Mucosa of stomach (tissue), 1 donor: ENCODE measurements at regions not wholly inside any gene's neighbourhood (a gene's known extent, or its start where the extent isn't known, plus 50 kb on each side); places are given as distances from the start of the nearest gene placed in this dataset.
"Not testable (repeated sequence)": the region's sequence is repeated elsewhere in the genome, so short reads cannot be mapped to it uniquely, and the experiment has no call there.

ENCODE experiments used
- H3K27me3 ChIP-seq: one replicate; pipeline ENCODE4 v1.7.0; 2013; ENCODE audit warnings: mild to moderate bottlenecking, low read length; ENCODE audit not compliant: control insufficient read depth, insufficient read depth
- H3K36me3 ChIP-seq: one replicate; pipeline ENCODE4 v1.7.0; 2013; ENCODE audit warnings: low read length; ENCODE audit not compliant: control insufficient read depth, insufficient read depth
- H3K4me1 ChIP-seq: one replicate; pipeline ENCODE4 v1.7.0; 2013; ENCODE audit warnings: mild to moderate bottlenecking, low read length; ENCODE audit not compliant: control insufficient read depth, insufficient read depth
- H3K4me3 ChIP-seq: one replicate; pipeline ENCODE4 v1.7.0; 2013; ENCODE audit warnings: low read length
- H3K9ac ChIP-seq: one replicate; pipeline ENCODE4 v1.7.0; 2013; ENCODE audit warnings: mild to moderate bottlenecking, low read length, moderate library complexity
- H3K9me3 ChIP-seq: one replicate; pipeline ENCODE4 v1.7.0; 2013; ENCODE audit warnings: mild to moderate bottlenecking, low read length, moderate library complexity; ENCODE audit not compliant: control insufficient read depth
- donor health status: Pancreatic carcinoma.

- peaks cover 10% of the 10 kb centered on the region for H3K27me3 ChIP-seq
- peaks cover 4% of the 10 kb centered on the region for H3K4me1 ChIP-seq
- no peaks in the 10 kb centered on the region for H3K36me3 ChIP-seq
- H3K9me3 ChIP-seq: no peaks in the 10 kb centered on the region
- H3K4me3 ChIP-seq: no peak overlapping the region
- no peak overlapping the region for H3K9ac ChIP-seq
These were observed 431.8 kb downstream of the RPS24 start for GRCh38 chr10:78465431-78465830.

DNA sequence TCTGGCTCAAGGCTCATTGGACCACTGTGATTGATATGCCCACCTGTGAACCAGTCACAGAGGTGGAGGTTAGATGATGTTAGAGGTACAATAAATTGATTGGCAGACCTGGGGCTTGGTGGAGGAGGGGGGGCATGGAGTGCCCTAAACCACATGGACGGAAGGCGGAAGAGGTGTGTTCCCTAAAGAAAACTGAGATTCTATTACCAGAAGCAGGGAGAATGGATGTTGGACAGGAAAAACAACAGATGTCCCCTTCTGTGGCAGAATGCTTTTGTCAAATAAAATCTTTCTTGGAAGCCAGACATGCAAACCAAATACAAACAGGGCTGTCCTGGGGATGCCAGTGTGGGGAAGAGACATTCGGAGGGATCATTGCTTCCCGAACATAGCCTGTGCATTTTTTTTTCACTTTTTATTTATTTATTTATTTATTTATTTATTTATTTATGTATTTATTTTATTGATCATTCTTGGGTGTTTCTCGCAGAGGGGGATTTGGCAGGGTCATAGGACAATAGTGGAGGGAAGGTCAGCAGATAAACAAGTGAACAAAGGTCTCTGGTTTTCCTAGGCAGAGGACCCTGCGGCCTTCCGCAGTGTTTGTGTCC, 433.9 kb downstream of the RPS24 start:
- Histone ChIP-seq H3K4me1 (peaks cover 4% of the 10 kb centered on the region), H3K4me3 (no peak overlapping the region), H3K9ac (no peak overlapping the region), H3K9me3 (no peaks in the 10 kb centered on the region), H3K27me3 (peaks cover 2% of the 10 kb centered on the region), H3K36me3 (no peaks in the 10 kb centered on the region)

DNA sequence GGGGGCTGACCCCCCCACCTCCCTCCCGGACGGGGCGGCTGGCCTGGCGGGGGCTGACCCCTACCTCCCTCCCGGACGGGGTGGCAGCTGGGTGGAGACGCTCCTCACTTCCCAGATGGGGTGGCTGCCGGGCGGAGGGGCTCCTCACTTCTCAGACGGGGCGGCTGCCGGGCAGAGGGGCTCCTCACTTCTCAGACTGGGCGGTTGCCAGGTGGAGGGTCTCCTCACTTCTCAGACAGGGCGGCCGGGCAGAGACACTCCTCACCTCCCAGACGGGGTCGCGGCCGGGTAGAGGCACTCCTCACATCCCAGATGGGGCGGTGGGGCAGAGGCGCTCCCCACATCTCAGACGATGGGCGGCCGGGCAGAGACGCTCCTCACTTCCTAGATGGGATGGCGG, 435.1 kb downstream of the RPS24 start:
- not testable (repeated sequence) for H3K27me3 ChIP-seq, H3K4me3 ChIP-seq, H3K9ac ChIP-seq, H3K9me3 ChIP-seq, H3K36me3 ChIP-seq, H3K4me1 ChIP-seq

- Histone ChIP-seq H3K36me3 (no peaks in the 10 kb centered on the region), H3K9me3 (no peaks in the 10 kb centered on the region), H3K9ac (no peak overlapping the region), H3K4me3 (no peak overlapping the region), H3K27me3 (no peaks in the 10 kb centered on the region), H3K4me1 (peaks cover 4% of the 10 kb centered on the region)
These were observed 436.8 kb downstream of the RPS24 start for GRCh38 chr10:78470267-78471103.

- Histone ChIP-seq H3K9me3 (no peaks in the 10 kb centered on the region), H3K27me3 (no peaks in the 10 kb centered on the region), H3K4me1 (peaks cover 4% of the 10 kb centered on the region), H3K4me3 (no peak overlapping the region), H3K9ac (no peak overlapping the region), H3K36me3 (no peaks in the 10 kb centered on the region)
These were observed 437.7 kb downstream of the RPS24 start for GRCh38 chr10:78471326-78471722.

DNA sequence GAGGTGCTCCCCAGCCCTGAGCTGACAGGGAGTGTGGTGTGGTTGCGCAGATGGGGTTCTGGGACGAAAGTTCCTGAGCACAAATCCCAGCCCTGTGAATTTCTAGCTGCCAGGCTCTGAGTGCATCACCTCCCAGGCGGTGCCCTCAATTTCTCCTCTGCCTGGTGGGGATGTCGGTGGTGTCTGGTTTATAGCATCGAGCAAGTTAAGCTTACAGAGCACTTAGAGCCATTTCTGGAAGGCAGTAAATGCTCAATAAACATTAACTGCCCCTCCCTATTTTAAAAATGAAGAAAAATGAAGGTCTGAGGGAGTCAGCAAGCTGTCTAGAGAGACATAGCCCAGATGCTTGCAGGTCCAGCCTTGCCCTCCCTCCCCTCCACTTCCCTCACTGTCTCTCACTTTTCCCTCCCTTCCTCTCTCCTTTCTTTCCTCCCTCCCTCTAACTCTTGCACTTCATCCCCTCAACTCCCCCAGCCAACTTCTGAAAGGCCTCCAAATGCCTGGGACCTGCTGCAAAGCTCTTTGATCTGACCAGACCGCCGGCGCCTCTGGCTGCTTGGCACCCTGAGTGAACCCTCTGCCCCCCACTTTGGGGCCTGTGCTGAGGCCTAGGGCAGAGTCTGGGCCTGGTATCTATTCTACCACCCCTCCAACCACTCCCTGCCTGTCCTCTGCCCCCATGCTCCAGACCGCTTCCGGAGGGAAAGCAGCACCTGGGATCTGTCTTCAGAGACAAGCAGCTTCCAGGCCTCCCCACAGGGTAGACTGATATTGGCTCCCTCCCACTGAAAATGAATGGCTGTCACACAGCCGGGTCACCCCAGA, 438.3 kb downstream of the RPS24 start:
- Histone ChIP-seq H3K4me3 (no peak overlapping the region), H3K27me3 (no peaks in the 10 kb centered on the region), H3K36me3 (no peaks in the 10 kb centered on the region), H3K9ac (no peak overlapping the region), H3K9me3 (no peaks in the 10 kb centered on the region), H3K4me1 (peaks cover 4% of the 10 kb centered on the region)

- H3K4me3 ChIP-seq: no peak overlapping the region
- no peaks in the 10 kb centered on the region for H3K9me3 ChIP-seq
- H3K36me3 ChIP-seq: no peaks in the 10 kb centered on the region
- peaks cover under 1% of the 10 kb centered on the region for H3K4me1 ChIP-seq
- H3K27me3 ChIP-seq: no peaks in the 10 kb centered on the region
- H3K9ac ChIP-seq: no peak overlapping the region
These were observed 438.9 kb downstream of the RPS24 start for GRCh38 chr10:78472551-78472890.

DNA sequence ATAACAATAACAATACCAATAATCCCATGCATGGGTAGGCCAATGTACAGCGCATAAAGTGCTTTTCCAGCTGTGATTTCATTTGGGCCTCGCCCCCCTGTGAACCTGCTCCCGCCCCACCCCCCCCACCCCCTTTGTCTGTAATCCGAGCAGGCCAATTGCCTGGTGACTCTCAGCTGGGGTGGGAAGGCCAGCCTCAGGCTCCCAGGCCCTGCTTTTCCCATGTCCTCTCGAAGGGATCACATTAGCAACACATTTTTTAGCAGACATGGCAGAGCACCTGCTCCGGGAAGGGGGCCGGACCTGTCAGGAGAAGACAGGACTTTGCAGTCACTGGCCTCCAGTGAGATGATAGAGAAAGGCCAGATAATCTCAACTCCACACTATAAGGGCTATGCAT, 439.3 kb downstream of the RPS24 start:
- Histone ChIP-seq H3K9me3 (no peaks in the 10 kb centered on the region), H3K9ac (no peak overlapping the region), H3K36me3 (no peaks in the 10 kb centered on the region), H3K4me1 (no peaks in the 10 kb centered on the region), H3K27me3 (no peaks in the 10 kb centered on the region), H3K4me3 (no peak overlapping the region)

DNA sequence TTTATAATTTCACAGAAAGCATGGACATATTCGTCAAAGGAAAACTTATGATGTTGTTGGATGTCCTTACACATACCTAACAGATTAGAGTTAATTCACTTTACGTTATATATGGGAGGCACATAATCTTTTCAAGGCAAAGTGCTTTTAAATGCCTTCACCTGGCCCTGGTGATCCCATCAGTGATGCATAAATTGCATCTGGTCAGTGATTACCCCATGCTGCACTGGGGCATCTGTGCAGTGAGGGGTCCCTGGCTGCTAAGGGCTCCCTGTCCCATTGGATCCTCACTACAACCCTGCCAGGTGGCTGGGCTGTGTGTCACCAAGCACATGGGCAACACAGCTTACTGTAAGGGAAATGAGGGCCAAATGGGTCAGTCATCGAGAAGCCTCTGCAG, 441.1 kb downstream of the RPS24 start:
- no peaks in the 10 kb centered on the region for H3K27me3 ChIP-seq
- no peaks in the 10 kb centered on the region for H3K36me3 ChIP-seq
- H3K4me1 ChIP-seq: no peaks in the 10 kb centered on the region
- H3K9me3 ChIP-seq: no peaks in the 10 kb centered on the region
- no peak overlapping the region for H3K4me3 ChIP-seq
- H3K9ac ChIP-seq: no peak overlapping the region

DNA sequence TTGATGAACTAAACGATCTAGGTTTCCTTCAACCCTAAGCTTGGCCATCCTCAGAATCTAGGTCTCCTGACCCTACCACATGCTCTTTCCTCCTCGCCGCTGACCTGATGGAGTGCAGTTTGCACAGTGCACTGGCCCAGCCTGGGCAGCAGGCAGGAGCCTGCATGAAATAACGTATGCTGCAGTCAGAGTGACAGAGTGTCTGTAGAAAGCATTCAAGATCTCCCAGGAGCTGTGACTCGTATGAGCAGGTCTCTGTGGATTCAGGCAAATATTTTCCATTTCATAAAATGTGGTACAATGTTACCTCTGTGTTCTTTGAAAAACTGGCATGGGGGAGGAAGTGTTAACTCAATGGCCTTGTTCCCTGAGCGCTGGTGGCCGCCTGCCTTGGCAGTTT, 441.8 kb downstream of the RPS24 start:
- H3K27me3 ChIP-seq: no peaks in the 10 kb centered on the region
- no peak overlapping the region for H3K9ac ChIP-seq
- no peaks in the 10 kb centered on the region for H3K36me3 ChIP-seq
- no peak overlapping the region for H3K4me3 ChIP-seq
- H3K4me1 ChIP-seq: no peaks in the 10 kb centered on the region
- no peaks in the 10 kb centered on the region for H3K9me3 ChIP-seq

DNA sequence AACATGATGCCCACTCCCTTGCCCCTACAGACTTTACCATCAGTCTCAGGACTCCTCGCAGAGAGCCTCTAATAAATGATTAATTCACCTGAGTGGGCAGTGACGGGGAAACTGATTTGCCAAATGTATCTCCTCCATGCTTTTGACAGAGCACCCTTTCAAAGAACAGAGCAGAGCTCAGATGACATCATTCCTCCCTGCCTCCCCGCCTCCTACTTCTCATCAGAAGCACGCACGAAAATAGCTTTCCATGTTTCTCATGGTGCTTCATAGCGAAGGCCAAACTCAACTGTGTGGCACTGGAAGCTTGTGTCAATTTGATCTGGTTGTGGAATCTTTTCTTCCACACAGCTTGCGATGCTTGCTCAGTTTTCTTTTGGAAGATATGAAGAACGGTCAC, 442.5 kb downstream of the RPS24 start:
- no peak overlapping the region for H3K4me3 ChIP-seq

DNA sequence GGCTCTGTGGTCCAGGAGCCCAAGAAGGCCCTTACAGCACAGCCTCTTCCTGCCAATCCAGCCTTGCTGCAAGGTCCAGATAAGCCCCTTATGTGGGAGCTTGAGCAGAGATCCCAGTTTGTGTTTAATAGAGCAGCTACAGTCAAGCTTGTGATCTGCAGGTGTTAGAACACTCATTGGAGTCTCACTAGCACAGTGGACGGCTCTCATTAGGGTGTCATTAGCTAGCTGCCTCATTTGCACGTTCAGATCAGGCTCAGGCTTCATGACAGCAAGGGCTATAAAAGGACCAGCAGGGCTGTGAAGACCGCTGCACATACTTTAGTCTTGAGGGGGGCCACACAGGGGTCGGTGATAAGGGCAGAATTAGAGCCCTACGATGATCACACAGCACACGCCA, 443.2 kb downstream of the RPS24 start:
- H3K4me3 ChIP-seq: no peak overlapping the region
- H3K27me3 ChIP-seq: no peaks in the 10 kb centered on the region
- H3K36me3 ChIP-seq: no peaks in the 10 kb centered on the region
- no peaks in the 10 kb centered on the region for H3K4me1 ChIP-seq
- H3K9ac ChIP-seq: no peak overlapping the region
- no peaks in the 10 kb centered on the region for H3K9me3 ChIP-seq

More for the DNA sequence above, 442.5 kb downstream of the RPS24 start:
- Histone ChIP-seq H3K9me3 (no peaks in the 10 kb centered on the region), H3K4me1 (no peaks in the 10 kb centered on the region), H3K9ac (no peak overlapping the region), H3K36me3 (no peaks in the 10 kb centered on the region), H3K27me3 (no peaks in the 10 kb centered on the region)
